Common myeloid progenitor, CD34-positive (primary cell): ENCODE measurements at regions not wholly inside any gene's neighbourhood (a gene's known extent, or its start where the extent isn't known, plus 50 kb on each side); places are given as distances from the start of the nearest gene placed in this dataset.
"Not testable (repeated sequence)": the region's sequence is repeated elsewhere in the genome, so short reads cannot be mapped to it uniquely, and the experiment has no call there.

Experiments
- CTCF ChIA-PET: fragments of 350-600 bp; sonication (Branson Sonifier 250); formaldehyde crosslinking; loops from one replicate; lab custom pipeline; 2021; ENCODE audit warnings: antibody characterized with exemption; lab: Charles Lee
- POLR2A ChIA-PET: fragments of 350-600 bp; sonication (Branson Sonifier 250); formaldehyde crosslinking; loops from one replicate; lab custom pipeline; 2021; ENCODE audit warnings: antibody characterized with exemption; lab: Charles Lee
- DNase-seq, 3 donors: peaks; one replicate each; pipeline versions ENCODE4 v3.0.0 to v3.0.0-alpha.2; 2013
- H3K27ac ChIP-seq, 2 experiments: 1 replicate in 1 of 2; 2 replicates in 1 of 2; pipeline ENCODE4 v1.7.0; 2013; ENCODE audit warnings: inconsistent platforms in 2 of 2, low read length in 2 of 2, mild to moderate bottlenecking in 2 of 2, low read depth in 1 of 2, moderate library complexity in 1 of 2; ENCODE audit not compliant: severe bottlenecking in 2 of 2, insufficient read depth in 1 of 2, poor library complexity in 1 of 2
- H3K27me3 ChIP-seq, 5 experiments: replicated peaks in 2 of 5; 1 replicate in 3 of 5; 2 replicates in 2 of 5; pipeline versions ENCODE4 v1.6.1 to v1.7.0; 2013; ENCODE audit warnings: low read length in 4 of 5, mild to moderate bottlenecking in 2 of 5, moderate library complexity in 2 of 5, inconsistent platforms in 1 of 5; ENCODE audit not compliant: insufficient read depth in 5 of 5, control insufficient read depth in 4 of 5
- H3K36me3 ChIP-seq, 4 experiments: 1 replicate in 2 of 4; 2 replicates in 2 of 4; pipeline versions ENCODE4 v1.6.1 to v1.7.0; 2013; ENCODE audit warnings: low read length in 3 of 4, control low read depth in 1 of 4, mild to moderate bottlenecking in 1 of 4; ENCODE audit not compliant: control insufficient read depth in 4 of 4, insufficient read depth in 4 of 4
- H3K4me1 ChIP-seq, 4 experiments: 1 replicate in 3 of 4; 2 replicates in 1 of 4; pipeline versions ENCODE4 v1.6.1 to v1.7.1; 2013; ENCODE audit warnings: low read length in 3 of 4, mild to moderate bottlenecking in 3 of 4, control low read depth in 1 of 4, inconsistent platforms in 1 of 4, moderate library complexity in 1 of 4; ENCODE audit not compliant: control insufficient read depth in 4 of 4, insufficient read depth in 4 of 4; ENCODE audit errors: control extremely low read depth in 1 of 4
- H3K4me3 ChIP-seq, 7 experiments: 1 replicate in 4 of 7; 2 replicates in 3 of 7; pipeline versions ENCODE4 v1.5.1 to v1.7.0; 2013; ENCODE audit warnings: mild to moderate bottlenecking in 7 of 7, low read length in 6 of 7, moderate library complexity in 6 of 7, inconsistent platforms in 2 of 7, low read depth in 2 of 7, control low read depth in 1 of 7; ENCODE audit not compliant: insufficient read depth in 4 of 7, control insufficient read depth in 1 of 7; ENCODE audit errors: extremely low read depth in 1 of 7
- H3K9me3 ChIP-seq, 5 experiments: 1 replicate in 4 of 5; 2 replicates in 1 of 5; pipeline versions ENCODE4 v1.6.1 to v1.7.1; 2013; ENCODE audit warnings: low read length in 4 of 5, mild to moderate bottlenecking in 2 of 5, inconsistent platforms in 1 of 5, low read depth in 1 of 5, moderate library complexity in 1 of 5; ENCODE audit not compliant: control insufficient read depth in 4 of 5, insufficient read depth in 2 of 5; ENCODE audit errors: control extremely low read depth in 1 of 5
- WGBS: methylation state at CpG from one replicate; pipeline ENCODE4 v1.1.5; 2013; ENCODE audit not compliant: insufficient coverage; 5-methylcytosine and 5-hydroxymethylcytosine counted together

- CTCF ChIA-PET, POLR2A ChIA-PET, H3K4me1 ChIP-seq, H3K9me3 ChIP-seq, DNase-seq, H3K36me3 ChIP-seq, H3K4me3 ChIP-seq, H3K27ac ChIP-seq, H3K27me3 ChIP-seq: not testable (repeated sequence)
- WGBS: 88% methylated on average over 2 of the region's 3 CpGs
These were observed 143.0 kb downstream of the ATP6V0E2 start for GRCh38 chr7:150016651-150017189.

GRCh38 chr7:150020210-150020609 is 146.4 kb downstream of the ATP6V0E2 start:
- DNase-seq, H3K4me3 ChIP-seq, H3K4me1 ChIP-seq, H3K27me3 ChIP-seq, H3K27ac ChIP-seq, H3K36me3 ChIP-seq, H3K9me3 ChIP-seq, POLR2A ChIA-PET, CTCF ChIA-PET: not testable (repeated sequence)
- 100% methylated on average over 1 of the region's 3 CpGs for WGBS

GRCh38 chr7:150024550-150025490 is 151.1 kb downstream of the ATP6V0E2 start:
- POLR2A ChIA-PET, H3K27me3 ChIP-seq, H3K4me3 ChIP-seq, H3K4me1 ChIP-seq, H3K27ac ChIP-seq, DNase-seq, CTCF ChIA-PET, H3K36me3 ChIP-seq, H3K9me3 ChIP-seq: not testable (repeated sequence)
- 93% methylated on average over 3 of the region's 7 CpGs for WGBS

- POLR2A ChIA-PET, H3K4me1 ChIP-seq, H3K4me3 ChIP-seq, DNase-seq, H3K36me3 ChIP-seq, H3K9me3 ChIP-seq, H3K27me3 ChIP-seq, H3K27ac ChIP-seq, CTCF ChIA-PET: not testable (repeated sequence)
- no CpG with 5 or more reads among the region's 7 CpGs for WGBS
These were observed 152.0 kb downstream of the ATP6V0E2 start for GRCh38 chr7:150025802-150026201.

- WGBS: no CpG with 5 or more reads among the region's 13 CpGs
- CTCF ChIA-PET, H3K27me3 ChIP-seq, DNase-seq, H3K36me3 ChIP-seq, H3K9me3 ChIP-seq, H3K27ac ChIP-seq, H3K4me3 ChIP-seq, H3K4me1 ChIP-seq, POLR2A ChIA-PET: not testable (repeated sequence)
These were observed 154.7 kb downstream of the ATP6V0E2 start for GRCh38 chr7:150028344-150029012.

GRCh38 chr7:150029013-150029389 is 155.2 kb downstream of the ATP6V0E2 start:
- H3K4me1 ChIP-seq, H3K4me3 ChIP-seq, H3K27me3 ChIP-seq, H3K36me3 ChIP-seq, POLR2A ChIA-PET, CTCF ChIA-PET, H3K27ac ChIP-seq, H3K9me3 ChIP-seq, DNase-seq: not testable (repeated sequence)
- whole genome bisulfite sequencing: no CpG with 5 or more reads among the region's 6 CpGs

- H3K27me3 ChIP-seq, H3K4me3 ChIP-seq, DNase-seq, H3K9me3 ChIP-seq, POLR2A ChIA-PET, CTCF ChIA-PET, H3K36me3 ChIP-seq, H3K4me1 ChIP-seq, H3K27ac ChIP-seq: not testable (repeated sequence)
- WGBS: no CpG with 5 or more reads among the region's 3 CpGs
These were observed 158.0 kb downstream of the ATP6V0E2 start for GRCh38 chr7:150031733-150032132.
